ENCODE measurements at regions not wholly inside any gene's neighbourhood (a gene's known extent, or its start where the extent isn't known, plus 50 kb on each side); places are given as distances from the start of the nearest gene placed in this dataset.

DNA sequence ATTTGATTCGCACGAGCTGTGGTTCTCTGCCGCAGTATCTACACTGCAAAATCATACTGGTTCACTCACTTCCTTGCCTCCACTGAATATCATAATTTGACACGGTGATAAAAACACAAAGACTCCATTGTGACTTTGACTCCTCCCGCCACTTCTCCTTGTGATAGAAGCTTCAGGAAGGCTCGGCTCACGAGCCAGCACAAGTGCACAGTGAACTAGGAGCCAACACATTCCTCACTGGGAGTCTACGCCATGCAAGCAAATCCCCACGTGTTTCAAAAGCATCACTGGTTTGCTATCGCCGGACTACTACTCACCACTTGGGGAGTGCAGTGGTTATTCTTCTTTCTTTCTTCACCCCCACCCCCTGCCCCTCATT lies 293.3 kb upstream of the PARD3B start:
- TF ChIP-seq, protein P1, sequence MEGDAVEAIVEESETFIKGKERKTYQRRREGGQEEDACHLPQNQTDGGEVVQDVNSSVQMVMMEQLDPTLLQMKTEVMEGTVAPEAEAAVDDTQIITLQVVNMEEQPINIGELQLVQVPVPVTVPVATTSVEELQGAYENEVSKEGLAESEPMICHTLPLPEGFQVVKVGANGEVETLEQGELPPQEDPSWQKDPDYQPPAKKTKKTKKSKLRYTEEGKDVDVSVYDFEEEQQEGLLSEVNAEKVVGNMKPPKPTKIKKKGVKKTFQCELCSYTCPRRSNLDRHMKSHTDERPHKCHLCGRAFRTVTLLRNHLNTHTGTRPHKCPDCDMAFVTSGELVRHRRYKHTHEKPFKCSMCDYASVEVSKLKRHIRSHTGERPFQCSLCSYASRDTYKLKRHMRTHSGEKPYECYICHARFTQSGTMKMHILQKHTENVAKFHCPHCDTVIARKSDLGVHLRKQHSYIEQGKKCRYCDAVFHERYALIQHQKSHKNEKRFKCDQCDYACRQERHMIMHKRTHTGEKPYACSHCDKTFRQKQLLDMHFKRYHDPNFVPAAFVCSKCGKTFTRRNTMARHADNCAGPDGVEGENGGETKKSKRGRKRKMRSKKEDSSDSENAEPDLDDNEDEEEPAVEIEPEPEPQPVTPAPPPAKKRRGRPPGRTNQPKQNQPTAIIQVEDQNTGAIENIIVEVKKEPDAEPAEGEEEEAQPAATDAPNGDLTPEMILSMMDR (conservative IDR thresholded peaks at IDR 0.05; ENCODE audit: low read length) = no peak
- TF ChIP-seq EZH2phosphoT487 (IDR thresholded peaks at IDR 0.05; ENCODE audit: borderline replicate concordance) = no peak
